SK-N-SH treated with all-trans-retinoic acid at 6 μM for 48 hours (cell line): ENCODE measurements at regions not wholly inside any gene's neighbourhood (a gene's known extent, or its start where the extent isn't known, plus 50 kb on each side); places are given as distances from the start of the nearest gene placed in this dataset.

Source experiments
- ATAC-seq: fragments of 200-7000 bp; cut with Tn5 transposase; 3 replicates; pipeline ENCODE4 v1.9.1; 2020; ENCODE audit warnings: mild to moderate bottlenecking, moderate library complexity
- BACH2 ChIP-seq: fragments of 250-450 bp; sonication (Bioruptor Pico); IDR thresholded peaks from 2 replicates; pipeline ENCODE4 v1.9.0; 2021; ENCODE audit warnings: mild to moderate bottlenecking, borderline replicate concordance
- CREB5 ChIP-seq: fragments of 250-450 bp; sonication (Bioruptor Pico); IDR thresholded peaks from 2 replicates; pipeline ENCODE4 v1.5.1; 2020; ENCODE audit warnings: low read depth, mild to moderate bottlenecking, moderate library complexity
- CSDC2 ChIP-seq: fragments of 250-450 bp; sonication (Bioruptor Pico); IDR thresholded peaks from 2 replicates; pipeline ENCODE4 v1.5.0; 2020; ENCODE audit warnings: mild to moderate bottlenecking, moderate library complexity
- CSRNP3 ChIP-seq: fragments of 250-450 bp; sonication (Bioruptor Pico); IDR thresholded peaks from 2 replicates; pipeline ENCODE4 v1.5.1; 2021; ENCODE audit warnings: mild to moderate bottlenecking, moderate library complexity
- ESRRG ChIP-seq: fragments of 250-450 bp; sonication (Bioruptor Pico); IDR thresholded peaks from 2 replicates; pipeline ENCODE4 v1.6.1; 2021; ENCODE audit warnings: mild to moderate bottlenecking
- GLIS3 ChIP-seq: fragments of 250-450 bp; sonication (Bioruptor Pico); IDR thresholded peaks from 2 replicates; pipeline ENCODE4 v1.5.0; 2020; ENCODE audit warnings: mild to moderate bottlenecking, moderate library complexity
- ISL1 ChIP-seq: fragments of 250-450 bp; sonication (Bioruptor Pico); IDR thresholded peaks from 2 replicates; pipeline ENCODE4 v2.1.2; 2022; ENCODE audit warnings: mild to moderate bottlenecking, moderate library complexity
- OSR1 ChIP-seq: fragments of 250-450 bp; sonication (Bioruptor Pico); IDR thresholded peaks from 2 replicates; pipeline ENCODE4 v1.8.0; 2022; ENCODE audit warnings: moderate library complexity, mild to moderate bottlenecking, inconsistent platforms
- PATZ1 ChIP-seq: fragments of 250-450 bp; sonication (Bioruptor Pico); IDR thresholded peaks from 2 replicates; pipeline ENCODE4 v1.8.0; 2020; ENCODE audit warnings: mild to moderate bottlenecking, moderate library complexity, borderline replicate concordance
- PPARA ChIP-seq: fragments of 250-450 bp; sonication (Bioruptor Pico); IDR thresholded peaks from 2 replicates; pipeline ENCODE4 v1.5.0; 2020; ENCODE audit warnings: mild to moderate bottlenecking, borderline replicate concordance
- RARB ChIP-seq: fragments of 250-450 bp; sonication (Bioruptor Pico); IDR thresholded peaks from 2 replicates; pipeline ENCODE4 v1.8.0; 2021; ENCODE audit warnings: mild to moderate bottlenecking, moderate library complexity
- SNAI2 ChIP-seq: fragments of 250-450 bp; sonication (Bioruptor Pico); IDR thresholded peaks from 2 replicates; pipeline ENCODE4 v1.5.0; 2020; ENCODE audit warnings: mild to moderate bottlenecking, moderate library complexity
- TCF4 ChIP-seq: fragments of 250-450 bp; sonication (Bioruptor Pico); IDR thresholded peaks from 2 replicates; pipeline ENCODE4 v1.8.0; 2021; ENCODE audit warnings: mild to moderate bottlenecking, moderate library complexity, borderline replicate concordance
- TOX ChIP-seq: fragments of 250-450 bp; sonication (Bioruptor Pico); IDR thresholded peaks from 2 replicates; pipeline ENCODE4 v1.8.0; 2021; ENCODE audit warnings: mild to moderate bottlenecking, moderate library complexity, borderline replicate concordance
- TSHZ2 ChIP-seq: fragments of 250-450 bp; sonication (Bioruptor Pico); IDR thresholded peaks from 2 replicates; pipeline ENCODE4 v1.5.0; 2020; ENCODE audit warnings: mild to moderate bottlenecking, moderate library complexity
- ZC3H10 ChIP-seq: fragments of 250-450 bp; sonication (Bioruptor Pico); IDR thresholded peaks from 2 replicates; pipeline ENCODE4 v1.5.1; 2021; ENCODE audit warnings: mild to moderate bottlenecking, moderate library complexity
- ZFP3 ChIP-seq: fragments of 250-450 bp; sonication (Bioruptor Pico); IDR thresholded peaks from 2 replicates; pipeline ENCODE4 v1.5.0; 2020; ENCODE audit warnings: mild to moderate bottlenecking, moderate library complexity
- ZFP30 ChIP-seq: fragments of 450-650 bp; formaldehyde crosslinking; IDR thresholded peaks from 2 replicates; pipeline ENCODE4 v1.5.0; 2022; ENCODE audit warnings: mild to moderate bottlenecking, moderate library complexity
- ZNF565 ChIP-seq: fragments of 450-650 bp; formaldehyde crosslinking; conservative IDR thresholded peaks from 2 replicates; pipeline ENCODE4 v1.5.0; 2020; ENCODE audit warnings: low read depth, mild to moderate bottlenecking, moderate library complexity
- ZNF8 ChIP-seq: fragments of 450-650 bp; formaldehyde crosslinking; IDR thresholded peaks from 2 replicates; pipeline ENCODE4 v1.5.0; 2020; ENCODE audit warnings: mild to moderate bottlenecking, moderate library complexity

GRCh38 chr3:13211605-13212210 lies 138.5 kb upstream of the IQSEC1 start:
- ATAC-seq: no peak
- TF ChIP-seq TCF4 (CRISPR knock-in tag) (no peak), CREB5 (CRISPR knock-in tag) (no peak), TSHZ2 (CRISPR knock-in tag) (no peak), TOX (no peak), ZNF8 (CRISPR knock-in tag) (no peak), OSR1 (CRISPR knock-in tag) (no peak), RARB (CRISPR knock-in tag) (no peak), ZNF565 (CRISPR knock-in tag) (no peak), ISL1 (CRISPR knock-in tag) (no peak), CSRNP3 (CRISPR knock-in tag) (no peak), PATZ1 (CRISPR knock-in tag) (no peak), BACH2 (CRISPR knock-in tag) (no peak), SNAI2 (CRISPR knock-in tag) (no peak), ZFP3 (no peak), ESRRG (no peak), ZFP30 (CRISPR knock-in tag) (no peak), GLIS3 (CRISPR knock-in tag) (no peak), ZC3H10 (CRISPR knock-in tag) (no peak)

GRCh38 chr3:13210221-13210975 lies 137.2 kb upstream of the IQSEC1 start:
- TF ChIP-seq CSRNP3 (CRISPR knock-in tag) (no peak), CREB5 (CRISPR knock-in tag) (no peak), ZFP30 (CRISPR knock-in tag) (no peak), PPARA (CRISPR knock-in tag) (no peak), CSDC2 (CRISPR knock-in tag) (no peak), ZNF8 (CRISPR knock-in tag) (no peak), ZFP3 (no peak), TOX (no peak), OSR1 (CRISPR knock-in tag) (no peak), TCF4 (CRISPR knock-in tag) (no peak), ISL1 (CRISPR knock-in tag) (no peak), RARB (CRISPR knock-in tag) (no peak), ZC3H10 (CRISPR knock-in tag) (no peak), ESRRG (no peak), ZNF565 (CRISPR knock-in tag) (no peak), BACH2 (CRISPR knock-in tag) (no peak), SNAI2 (CRISPR knock-in tag) (no peak)

More at GRCh38 chr3:13210221-13210975, 137.2 kb upstream of the IQSEC1 start:
- ATAC-seq: no peak
